ENCODE measurements at regions not wholly inside any gene's neighbourhood (a gene's known extent, or its start where the extent isn't known, plus 50 kb on each side); places are given as distances from the start of the nearest gene placed in this dataset.

- Histone ChIP-seq H3K4me2 (ENCODE audit: low read length) (no peak overlapping the region), H3K27ac (ENCODE audit: low read length) (no peak overlapping the region), H3K9ac (ENCODE audit: low read length) (no peak overlapping the region), H4K20me1 (ENCODE audit: insufficient read depth) (no peaks in the 10 kb centered on the region), H3K79me2 (replicated peaks; ENCODE audit: insufficient read depth, low read length) (no peaks in the 10 kb centered on the region), H3K9me2 (ENCODE audit: insufficient read depth, low read length) (no peaks in the 10 kb centered on the region), H3K4me3 (ENCODE audit: low read length) (no peak overlapping the region), H3K27me3 (ENCODE audit: insufficient read depth, low read depth, low read length) (no peaks in the 10 kb centered on the region), H2AFZ (ENCODE audit: low read depth, low read length) (no peak overlapping the region), H3K36me3 (ENCODE audit: insufficient read depth, low read length) (no peaks in the 10 kb centered on the region), H3F3A (ENCODE audit: insufficient read depth, low read length, poor library complexity, severe bottlenecking) (no peaks in the 10 kb centered on the region), H3K9me3 (ENCODE audit: low read length) (no peaks in the 10 kb centered on the region)
- TF ChIP-seq TAF1 (IDR thresholded peaks at IDR 0.05; ENCODE audit: low read depth) (no peak), RAD21 (conservative IDR thresholded peaks at IDR 0.05) (no peak), REST (IDR thresholded peaks at IDR 0.05; ENCODE audit: borderline replicate concordance) (no peak), MXI1 (conservative IDR thresholded peaks at IDR 0.05; ENCODE audit: poor library complexity, severe bottlenecking) (no peak), POLR2AphosphoS5 (IDR thresholded peaks at IDR 0.05) (no peak), EP300 (conservative IDR thresholded peaks at IDR 0.05; ENCODE audit: poor library complexity, severe bottlenecking) (no peak), CTCF (IDR thresholded peaks at IDR 0.05; ENCODE audit: poor library complexity, severe bottlenecking) (no peak), EZH2 (IDR thresholded peaks at IDR 0.05; ENCODE audit: borderline replicate concordance, insufficient read depth, low read length, poor library complexity, severe bottlenecking) (no peak), SMC3 (conservative IDR thresholded peaks at IDR 0.05; ENCODE audit: poor library complexity) (no peak)
Measured at GRCh38 chr13:83452292-83452950, 429.9 kb downstream of the SLITRK1 start.

GRCh38 chr13:83450591-83450990 lies 431.7 kb downstream of the SLITRK1 start:
- no peak overlapping the region for H3K4me2 ChIP-seq (ENCODE audit: low read length)
- no peak overlapping the region for H2AFZ ChIP-seq (ENCODE audit: low read depth, low read length)
- H3K9me2 ChIP-seq (ENCODE audit: insufficient read depth, low read length): no peaks in the 10 kb centered on the region
- no peaks in the 10 kb centered on the region for H4K20me1 ChIP-seq (ENCODE audit: insufficient read depth)
- no peaks in the 10 kb centered on the region for H3K36me3 ChIP-seq (ENCODE audit: insufficient read depth, low read length)
- no peaks in the 10 kb centered on the region for H3K79me2 ChIP-seq (replicated peaks; ENCODE audit: insufficient read depth, low read length)
- H3K27ac ChIP-seq (ENCODE audit: low read length): no peak overlapping the region
- no peaks in the 10 kb centered on the region for H3K9me3 ChIP-seq (ENCODE audit: low read length)
- no peak for TF ChIP-seq EP300 (conservative IDR thresholded peaks at IDR 0.05; ENCODE audit: poor library complexity, severe bottlenecking)
- no peak for TF ChIP-seq CTCF (IDR thresholded peaks at IDR 0.05; ENCODE audit: poor library complexity, severe bottlenecking)
- TF ChIP-seq TAF1 (IDR thresholded peaks at IDR 0.05; ENCODE audit: low read depth): no peak
- no peak for TF ChIP-seq REST (IDR thresholded peaks at IDR 0.05; ENCODE audit: borderline replicate concordance)
- H3K4me3 ChIP-seq (ENCODE audit: low read length): no peak overlapping the region
- no peaks in the 10 kb centered on the region for H3K27me3 ChIP-seq (ENCODE audit: insufficient read depth, low read depth, low read length)
- no peaks in the 10 kb centered on the region for H3F3A ChIP-seq (ENCODE audit: insufficient read depth, low read length, poor library complexity, severe bottlenecking)
- no peak overlapping the region for H3K9ac ChIP-seq (ENCODE audit: low read length)
